Lower lobe of right lung (tissue), 2 donors: ENCODE measurements at regions not wholly inside any gene's neighbourhood (a gene's known extent, or its start where the extent isn't known, plus 50 kb on each side); places are given as distances from the start of the nearest gene placed in this dataset.

Experiments used
- ATAC-seq, 2 donors: fragments of 200-7000 bp; cut with Tn5 transposase; one replicate each; pipeline ENCODE4 v1.9.1; 2020 to 2022; ENCODE audit warnings: mild to moderate bottlenecking in 2 of 2, moderate library complexity in 2 of 2
- DNase-seq: peaks from one replicate; pipeline ENCODE4 v3.0.0-alpha.2; 2020
- H3K27ac ChIP-seq: fragments of 200-600 bp; one replicate; pipeline ENCODE4 v1.8.0; 2022
- H3K27me3 ChIP-seq: fragments of 200-600 bp; one replicate; pipeline ENCODE4 v1.8.0; 2022; ENCODE audit warnings: low read depth
- H3K36me3 ChIP-seq: fragments of 200-600 bp; one replicate; pipeline ENCODE4 v1.8.0; 2022; ENCODE audit warnings: mild to moderate bottlenecking
- H3K4me1 ChIP-seq: fragments of 200-600 bp; one replicate; pipeline ENCODE4 v1.8.0; 2022
- H3K4me3 ChIP-seq: fragments of 200-600 bp; one replicate; pipeline ENCODE4 v1.8.0; 2022; ENCODE audit warnings: mild to moderate bottlenecking
- H3K9me3 ChIP-seq: fragments of 200-600 bp; one replicate; pipeline ENCODE4 v1.8.0; 2022
- intact Hi-C: fragments of 100-400 bp; cut with DNase I; formaldehyde crosslinking; loops from one replicate; pipeline ENCODE4 v1.11.0; 2022
- TF ChIP-seq, protein P1 (sequence below): fragments of 200-600 bp; IDR thresholded peaks from one replicate; pipeline ENCODE4 v1.8.0; 2022; ENCODE audit warnings: antibody characterized with exemption, mild to moderate bottlenecking
- donor health status: DM: no; HTN: yes; CAD: no; lungs with severe emphysema.

GRCh38 chr2:195037045-195037444, 620.0 kb upstream of the SLC39A10 start:
- intact Hi-C loops = no loop called here
- ATAC-seq (no peak), DNase-seq (no peak)
- Histone ChIP-seq H3K4me3 (no peak overlapping the region), H3K4me1 (no peaks in the 10 kb centered on the region), H3K9me3 (no peaks in the 10 kb centered on the region), H3K27me3 (no peaks in the 10 kb centered on the region), H3K27ac (no peak overlapping the region), H3K36me3 (no peaks in the 10 kb centered on the region)
- TF ChIP-seq, protein P1, sequence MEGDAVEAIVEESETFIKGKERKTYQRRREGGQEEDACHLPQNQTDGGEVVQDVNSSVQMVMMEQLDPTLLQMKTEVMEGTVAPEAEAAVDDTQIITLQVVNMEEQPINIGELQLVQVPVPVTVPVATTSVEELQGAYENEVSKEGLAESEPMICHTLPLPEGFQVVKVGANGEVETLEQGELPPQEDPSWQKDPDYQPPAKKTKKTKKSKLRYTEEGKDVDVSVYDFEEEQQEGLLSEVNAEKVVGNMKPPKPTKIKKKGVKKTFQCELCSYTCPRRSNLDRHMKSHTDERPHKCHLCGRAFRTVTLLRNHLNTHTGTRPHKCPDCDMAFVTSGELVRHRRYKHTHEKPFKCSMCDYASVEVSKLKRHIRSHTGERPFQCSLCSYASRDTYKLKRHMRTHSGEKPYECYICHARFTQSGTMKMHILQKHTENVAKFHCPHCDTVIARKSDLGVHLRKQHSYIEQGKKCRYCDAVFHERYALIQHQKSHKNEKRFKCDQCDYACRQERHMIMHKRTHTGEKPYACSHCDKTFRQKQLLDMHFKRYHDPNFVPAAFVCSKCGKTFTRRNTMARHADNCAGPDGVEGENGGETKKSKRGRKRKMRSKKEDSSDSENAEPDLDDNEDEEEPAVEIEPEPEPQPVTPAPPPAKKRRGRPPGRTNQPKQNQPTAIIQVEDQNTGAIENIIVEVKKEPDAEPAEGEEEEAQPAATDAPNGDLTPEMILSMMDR = no peak

DNA sequence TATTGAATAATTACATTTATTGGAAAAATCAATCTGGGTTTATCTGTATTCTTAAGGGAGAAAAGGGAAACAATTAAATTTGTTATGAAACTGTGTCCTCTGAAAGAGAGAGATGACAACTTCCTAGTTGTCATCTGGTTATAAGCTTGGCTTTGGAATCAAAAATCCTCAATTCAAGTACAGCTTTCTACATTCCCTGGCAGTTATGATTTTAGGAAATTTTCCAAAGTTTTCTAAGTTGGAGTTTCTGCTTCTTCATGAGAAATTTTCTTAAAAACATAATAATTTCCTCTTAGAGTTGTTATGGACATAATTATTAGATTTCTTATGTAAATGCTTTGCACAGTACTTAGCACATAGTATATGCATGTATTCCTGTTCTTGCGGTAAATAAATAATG, 625.6 kb upstream of the SLC39A10 start:
- intact Hi-C loops = no loop called here
- no peaks in the 10 kb centered on the region for H3K36me3 ChIP-seq
- H3K4me3 ChIP-seq = no peak overlapping the region
- H3K27me3 ChIP-seq = no peaks in the 10 kb centered on the region
- H3K27ac ChIP-seq = no peak overlapping the region
- DNase-seq (no peak), ATAC-seq (no peak)
- TF ChIP-seq, protein P1 = no peak
- H3K9me3 ChIP-seq = no peaks in the 10 kb centered on the region
- no peaks in the 10 kb centered on the region for H3K4me1 ChIP-seq

- Histone ChIP-seq H3K36me3 (no peaks in the 10 kb centered on the region), H3K9me3 (no peaks in the 10 kb centered on the region), H3K4me3 (no peak overlapping the region), H3K27me3 (no peaks in the 10 kb centered on the region), H3K4me1 (no peaks in the 10 kb centered on the region), H3K27ac (no peak overlapping the region)
- DNase-seq (no peak), ATAC-seq (no peak)
- TF ChIP-seq, protein P1 = no peak
- intact Hi-C loops = no loop called here
Observed at GRCh38 chr2:195029804-195030654, 627.0 kb upstream of the SLC39A10 start.

DNA sequence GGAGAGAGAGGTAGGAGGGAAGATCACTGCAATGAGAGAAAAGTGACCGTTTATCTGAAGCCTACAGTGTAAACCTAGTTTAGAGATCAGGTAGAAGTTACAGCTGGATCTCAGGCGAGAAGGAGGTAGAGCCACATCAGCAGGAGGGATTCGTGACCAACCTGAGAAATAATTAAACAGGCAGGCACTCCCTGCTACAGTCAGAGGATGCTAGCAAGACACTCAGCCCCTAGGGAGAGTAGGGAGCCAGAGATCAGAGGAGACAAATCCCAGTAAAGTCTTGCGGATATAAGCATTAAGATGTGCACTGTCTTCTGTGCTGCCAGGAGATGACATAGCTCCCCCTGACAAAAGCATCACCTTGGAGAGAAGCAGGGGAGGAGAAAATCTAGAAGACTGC, 629.1 kb upstream of the SLC39A10 start:
- DNase-seq (no peak), ATAC-seq (no peak)
- no peaks in the 10 kb centered on the region for H3K27me3 ChIP-seq
- H3K27ac ChIP-seq = no peak overlapping the region
- intact Hi-C loops = no loop called here
- no peaks in the 10 kb centered on the region for H3K9me3 ChIP-seq
- no peaks in the 10 kb centered on the region for H3K36me3 ChIP-seq
- no peak overlapping the region for H3K4me3 ChIP-seq
- H3K4me1 ChIP-seq = no peaks in the 10 kb centered on the region
- TF ChIP-seq, protein P1 = no peak

- DNase-seq = no peak
- H3K4me3 ChIP-seq = no peak overlapping the region
- H3K9me3 ChIP-seq = no peaks in the 10 kb centered on the region
- no peak for ATAC-seq
- H3K27ac ChIP-seq = no peak overlapping the region
- intact Hi-C loops = no loop called here
- no peaks in the 10 kb centered on the region for H3K4me1 ChIP-seq
- TF ChIP-seq, protein P1 = no peak
- no peaks in the 10 kb centered on the region for H3K36me3 ChIP-seq
- no peaks in the 10 kb centered on the region for H3K27me3 ChIP-seq
Observed at GRCh38 chr2:195026261-195026660, 630.8 kb upstream of the SLC39A10 start.
